H9 (cell line): ENCODE measurements at regions not wholly inside any gene's neighbourhood (a gene's known extent, or its start where the extent isn't known, plus 50 kb on each side); places are given as distances from the start of the nearest gene placed in this dataset.

Experiments
- DNase-seq: peaks from one replicate; pipeline ENCODE4 v3.0.0-alpha.2; 2017
- H2AFZ ChIP-seq: one replicate; pipeline ENCODE4 v1.6.1; 2013; ENCODE audit warnings: mild to moderate bottlenecking, low read length, control low read depth, moderate library complexity
- H2AK5ac ChIP-seq: 2 replicates; pipeline ENCODE4 v1.6.1; 2013; ENCODE audit warnings: low read length, control low read depth, mixed read lengths; ENCODE audit not compliant: insufficient read length
- H2BK120ac ChIP-seq: one replicate; pipeline ENCODE4 v1.6.1; 2013; ENCODE audit warnings: low read depth, mild to moderate bottlenecking, low read length, control low read depth, inconsistent platforms; ENCODE audit not compliant: poor library complexity, severe bottlenecking
- H2BK12ac ChIP-seq: 2 replicates; pipeline ENCODE4 v1.6.1; 2013; ENCODE audit warnings: low read length, control low read depth, mixed read lengths, low read depth; ENCODE audit not compliant: insufficient read length
- H2BK15ac ChIP-seq: 2 replicates; pipeline ENCODE4 v1.6.1; 2013; ENCODE audit warnings: low read depth, low read length, control low read depth
- H2BK20ac ChIP-seq: one replicate; pipeline ENCODE4 v1.6.1; 2013; ENCODE audit warnings: low read depth, mild to moderate bottlenecking, low read length, control low read depth, inconsistent platforms; ENCODE audit not compliant: poor library complexity, severe bottlenecking
- H2BK5ac ChIP-seq: 2 replicates; pipeline ENCODE4 v1.6.1; 2013; ENCODE audit warnings: low read length, control low read depth, mixed read lengths; ENCODE audit not compliant: insufficient read length
- H3K14ac ChIP-seq: 2 replicates; pipeline ENCODE4 v1.6.1; 2013; ENCODE audit warnings: low read length, control low read depth; ENCODE audit not compliant: insufficient read depth
- H3K18ac ChIP-seq: 2 replicates; pipeline ENCODE4 v1.6.1; 2013; ENCODE audit warnings: low read depth, mild to moderate bottlenecking, mixed read lengths, low read length, control low read depth; ENCODE audit not compliant: insufficient read length
- H3K23ac ChIP-seq: 2 replicates; pipeline ENCODE4 v1.6.1; 2013; ENCODE audit warnings: low read length, control low read depth, mixed read lengths, low read depth; ENCODE audit not compliant: insufficient read length
- H3K23me2 ChIP-seq: 2 replicates; pipeline ENCODE4 v1.6.1; 2013; ENCODE audit warnings: low read depth, mild to moderate bottlenecking, mixed read lengths, low read length, control low read depth; ENCODE audit not compliant: insufficient read length, poor library complexity, severe bottlenecking
- H3K27ac ChIP-seq: 2 replicates; pipeline ENCODE4 v1.5.1; 2013; ENCODE audit warnings: low read length, control low read depth, mixed read lengths, low read depth; ENCODE audit not compliant: insufficient read length
- H3K27me3 ChIP-seq: 2 replicates; pipeline ENCODE4 v1.6.1; 2013; ENCODE audit warnings: low read length, control low read depth, inconsistent platforms; ENCODE audit not compliant: insufficient read depth
- H3K4ac ChIP-seq: 2 replicates; pipeline ENCODE4 v1.6.1; 2013; ENCODE audit warnings: low read depth, mild to moderate bottlenecking, control low read depth, inconsistent platforms, low read length, moderate library complexity
- H3K4me1 ChIP-seq: 2 replicates; pipeline ENCODE4 v1.6.1; 2013; ENCODE audit warnings: low read length, control low read depth, inconsistent platforms; ENCODE audit not compliant: insufficient read depth
- H3K4me2 ChIP-seq: 2 replicates; pipeline ENCODE4 v1.6.1; 2013; ENCODE audit warnings: low read length, control low read depth, mixed read lengths; ENCODE audit not compliant: insufficient read length, insufficient read depth
- H3K56ac ChIP-seq: 2 replicates; pipeline ENCODE4 v1.6.1; 2013; ENCODE audit warnings: low read depth, mild to moderate bottlenecking, mixed read lengths, low read length, control low read depth; ENCODE audit not compliant: insufficient read length
- H3K79me1 ChIP-seq: 2 replicates; pipeline ENCODE4 v1.6.1; 2013; ENCODE audit warnings: low read depth, mild to moderate bottlenecking, moderate library complexity, low read length, control low read depth, inconsistent platforms; ENCODE audit not compliant: insufficient read depth, poor library complexity, severe bottlenecking
- H3K79me2 ChIP-seq: 2 replicates; pipeline ENCODE4 v1.6.1; 2013; ENCODE audit warnings: low read length, control low read depth, inconsistent platforms; ENCODE audit not compliant: insufficient read depth
- H3K9ac ChIP-seq: 2 replicates; pipeline ENCODE4 v1.6.1; 2013; ENCODE audit warnings: low read length, control low read depth, mixed read lengths; ENCODE audit not compliant: insufficient read length; ENCODE audit errors: extremely low read depth
- H3K9me3 ChIP-seq: one replicate; pipeline ENCODE4 v1.6.1; 2013; ENCODE audit warnings: low read depth, low read length, inconsistent platforms; ENCODE audit not compliant: control insufficient read depth
- H3T11ph ChIP-seq: one replicate; pipeline ENCODE4 v1.6.1; 2013; ENCODE audit warnings: mild to moderate bottlenecking, low read length, control low read depth, inconsistent platforms
- H4K20me1 ChIP-seq: one replicate; pipeline ENCODE4 v1.6.1; 2013; ENCODE audit not compliant: control insufficient read depth, insufficient read length, insufficient read depth
- H4K5ac ChIP-seq: 2 replicates; pipeline ENCODE4 v1.6.1; 2013; ENCODE audit warnings: low read depth, mild to moderate bottlenecking, mixed read lengths, low read length, control low read depth; ENCODE audit not compliant: insufficient read length
- H4K8ac ChIP-seq: replicated peaks from 2 replicates; pipeline ENCODE4 v1.6.1; 2013; ENCODE audit warnings: low read length, control low read depth, mixed read lengths, low read depth; ENCODE audit not compliant: insufficient read length
- H4K91ac ChIP-seq: 2 replicates; pipeline ENCODE4 v1.6.1; 2013; ENCODE audit warnings: low read depth, mild to moderate bottlenecking, moderate library complexity, mixed read lengths, low read length, control low read depth; ENCODE audit not compliant: insufficient read length
- H3K27ac Mint-ChIP-seq, 3 experiments: 2 replicates in 2 of 3; 3 replicates in 1 of 3; pipeline ENCODE4 v1.8.0; 2020 to 2021; ENCODE audit warnings: mixed read lengths in 3 of 3, mild to moderate bottlenecking in 1 of 3, moderate library complexity in 1 of 3
- H3K27me3 Mint-ChIP-seq: 2 replicates; pipeline ENCODE4 v1.8.0; 2021; ENCODE audit warnings: low read depth, mild to moderate bottlenecking, moderate library complexity, mixed read lengths
- H3K36me3 Mint-ChIP-seq, 3 experiments: 2 replicates in 2 of 3; 3 replicates in 1 of 3; pipeline ENCODE4 v1.8.0; 2020 to 2021; ENCODE audit warnings: low read depth in 3 of 3, mixed read lengths in 3 of 3; ENCODE audit not compliant: insufficient read depth in 1 of 3
- H3K4me1 Mint-ChIP-seq, 2 experiments: 2 replicates each; pipeline ENCODE4 v1.8.0; 2020; ENCODE audit warnings: mixed read lengths in 2 of 2
- H3K4me3 Mint-ChIP-seq, 2 experiments: 2 replicates in 1 of 2; 3 replicates in 1 of 2; pipeline ENCODE4 v1.8.0; 2020 to 2021; ENCODE audit warnings: mild to moderate bottlenecking in 2 of 2, mixed read lengths in 2 of 2, moderate library complexity in 1 of 2
- H3K9me3 Mint-ChIP-seq, 2 experiments: 2 replicates in 1 of 2; 3 replicates in 1 of 2; pipeline ENCODE4 v1.8.0; 2020; ENCODE audit warnings: mild to moderate bottlenecking in 2 of 2, mixed read lengths in 2 of 2, moderate library complexity in 1 of 2
- WGBS: extraction: QIAGEN DNeasy Blood & Tissue Kit; methylation state at CpG from one replicate; pipeline ENCODE4 v1.1.7; 2013; ENCODE audit warnings: missing lambda C conversion rate, low lambda C conversion rate, mixed read lengths; ENCODE audit not compliant: insufficient read length; ENCODE audit errors: extremely low coverage; 5-methylcytosine and 5-hydroxymethylcytosine counted together
- TF ChIP-seq, protein P1 (sequence below): fragments of 200-600 bp; sonication (generic); conservative IDR thresholded peaks from 3 replicates; pipeline ENCODE4 v1.8.0; 2021; ENCODE audit warnings: antibody characterized with exemption, mild to moderate bottlenecking

DNA sequence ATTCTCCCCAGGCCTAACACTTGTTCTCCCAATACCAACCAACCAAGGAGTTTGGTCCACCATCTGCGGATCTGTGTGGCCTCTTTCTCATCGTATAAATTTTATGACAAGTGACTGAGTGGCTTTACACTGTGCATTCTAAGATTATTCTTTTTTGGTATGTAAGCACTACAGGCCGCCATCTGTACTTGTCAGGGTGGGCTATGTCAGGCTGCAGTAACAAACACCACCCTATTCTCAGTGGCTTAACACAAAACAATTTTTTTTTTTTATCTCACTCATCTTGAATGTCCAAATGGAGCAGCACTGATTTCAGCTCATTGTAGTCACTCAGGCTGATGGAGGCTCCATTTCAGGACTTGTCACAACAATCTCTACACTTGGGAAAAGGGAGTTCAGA is 412.7 kb upstream of the MIR17HG start:
- no peaks in the 10 kb centered on the region for H4K20me1 ChIP-seq
- no peak overlapping the region for H3K14ac ChIP-seq
- no peak overlapping the region for H3T11ph ChIP-seq
- no peak overlapping the region for H2BK15ac ChIP-seq
- H2AFZ ChIP-seq: no peak overlapping the region
- Mint-ChIP-seq H3K4me3 (no peak overlapping the region), H3K27me3 (no peaks in the 10 kb centered on the region), H3K9me3 (peaks cover 0 to 5% of the 10 kb centered on the region in 2 experiments; a peak in 2 of 5 replicates), H3K4me1 (no peaks in the 10 kb centered on the region), H3K27ac (no peak overlapping the region), H3K36me3 (peaks cover 0 to 4% (median 0%) of the 10 kb centered on the region in 3 experiments; a peak in 2 of 7 replicates)
- no peak overlapping the region for H3K27ac ChIP-seq
- no peak overlapping the region for H4K91ac ChIP-seq
- H3K27me3 ChIP-seq: no peaks in the 10 kb centered on the region
- H3K23me2 ChIP-seq: no peaks in the 10 kb centered on the region
- no peak overlapping the region for H3K18ac ChIP-seq
- no peak overlapping the region for H4K5ac ChIP-seq
- TF ChIP-seq, protein P1, sequence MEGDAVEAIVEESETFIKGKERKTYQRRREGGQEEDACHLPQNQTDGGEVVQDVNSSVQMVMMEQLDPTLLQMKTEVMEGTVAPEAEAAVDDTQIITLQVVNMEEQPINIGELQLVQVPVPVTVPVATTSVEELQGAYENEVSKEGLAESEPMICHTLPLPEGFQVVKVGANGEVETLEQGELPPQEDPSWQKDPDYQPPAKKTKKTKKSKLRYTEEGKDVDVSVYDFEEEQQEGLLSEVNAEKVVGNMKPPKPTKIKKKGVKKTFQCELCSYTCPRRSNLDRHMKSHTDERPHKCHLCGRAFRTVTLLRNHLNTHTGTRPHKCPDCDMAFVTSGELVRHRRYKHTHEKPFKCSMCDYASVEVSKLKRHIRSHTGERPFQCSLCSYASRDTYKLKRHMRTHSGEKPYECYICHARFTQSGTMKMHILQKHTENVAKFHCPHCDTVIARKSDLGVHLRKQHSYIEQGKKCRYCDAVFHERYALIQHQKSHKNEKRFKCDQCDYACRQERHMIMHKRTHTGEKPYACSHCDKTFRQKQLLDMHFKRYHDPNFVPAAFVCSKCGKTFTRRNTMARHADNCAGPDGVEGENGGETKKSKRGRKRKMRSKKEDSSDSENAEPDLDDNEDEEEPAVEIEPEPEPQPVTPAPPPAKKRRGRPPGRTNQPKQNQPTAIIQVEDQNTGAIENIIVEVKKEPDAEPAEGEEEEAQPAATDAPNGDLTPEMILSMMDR: no peak
- no peak overlapping the region for H3K9ac ChIP-seq
- H3K4ac ChIP-seq: no peak overlapping the region
- no peak overlapping the region for H2BK120ac ChIP-seq
- H3K56ac ChIP-seq: no peak overlapping the region
- no peak overlapping the region for H3K4me2 ChIP-seq
- no peak overlapping the region for H2BK12ac ChIP-seq
- H3K79me2 ChIP-seq: no peaks in the 10 kb centered on the region
- H2BK20ac ChIP-seq: no peak overlapping the region
- no peak overlapping the region for H2AK5ac ChIP-seq
- DNase-seq: no peak
- H3K79me1 ChIP-seq: no peaks in the 10 kb centered on the region
- H4K8ac ChIP-seq: no peak overlapping the region
- H3K23ac ChIP-seq: no peak overlapping the region
- WGBS: no CpG with 5 or more reads among the region's 3 CpGs
- H3K4me1 ChIP-seq: no peaks in the 10 kb centered on the region
- no peak overlapping the region for H2BK5ac ChIP-seq
- no peaks in the 10 kb centered on the region for H3K9me3 ChIP-seq
